Neural cell (in vitro differentiated cells): ENCODE measurements at regions not wholly inside any gene's neighbourhood (a gene's known extent, or its start where the extent isn't known, plus 50 kb on each side); places are given as distances from the start of the nearest gene placed in this dataset.
A peak's percentile ranks its signal among the peaks of the same experiment; 100 is the strongest.

Source experiments
- EP300 ChIP-seq: fragments of 450-650 bp; conservative IDR thresholded peaks from 2 replicates; pipeline ENCODE4 v1.6.1; 2014; ENCODE audit warnings: antibody characterized with exemption, mild to moderate bottlenecking, moderate library complexity; ENCODE audit not compliant: poor library complexity, severe bottlenecking
- EZH2 ChIP-seq: fragments of 200-600, 300-800 bp; shearing (Covaris generic), sonication (generic); IDR thresholded peaks from 2 replicates; pipeline ENCODE4 v1.6.1; 2014; ENCODE audit warnings: antibody characterized with exemption, low read length, borderline replicate concordance, mild to moderate bottlenecking; ENCODE audit not compliant: insufficient read depth, poor library complexity, severe bottlenecking
- MXI1 ChIP-seq: fragments of 450-650 bp; conservative IDR thresholded peaks from 2 replicates; pipeline ENCODE4 v1.6.1; 2014; ENCODE audit warnings: antibody characterized with exemption, mild to moderate bottlenecking; ENCODE audit not compliant: poor library complexity, severe bottlenecking
- TF ChIP-seq, protein P1 (sequence below): IDR thresholded peaks from 2 replicates; pipeline ENCODE4 v1.6.1; 2012; ENCODE audit warnings: borderline replicate concordance
- TF ChIP-seq, protein P2 (sequence below): fragments of 450-650 bp; IDR thresholded peaks from 2 replicates; pipeline ENCODE4 v1.5.1; 2014; ENCODE audit warnings: antibody characterized with exemption, mild to moderate bottlenecking, moderate library complexity; ENCODE audit not compliant: poor library complexity, severe bottlenecking

DNA sequence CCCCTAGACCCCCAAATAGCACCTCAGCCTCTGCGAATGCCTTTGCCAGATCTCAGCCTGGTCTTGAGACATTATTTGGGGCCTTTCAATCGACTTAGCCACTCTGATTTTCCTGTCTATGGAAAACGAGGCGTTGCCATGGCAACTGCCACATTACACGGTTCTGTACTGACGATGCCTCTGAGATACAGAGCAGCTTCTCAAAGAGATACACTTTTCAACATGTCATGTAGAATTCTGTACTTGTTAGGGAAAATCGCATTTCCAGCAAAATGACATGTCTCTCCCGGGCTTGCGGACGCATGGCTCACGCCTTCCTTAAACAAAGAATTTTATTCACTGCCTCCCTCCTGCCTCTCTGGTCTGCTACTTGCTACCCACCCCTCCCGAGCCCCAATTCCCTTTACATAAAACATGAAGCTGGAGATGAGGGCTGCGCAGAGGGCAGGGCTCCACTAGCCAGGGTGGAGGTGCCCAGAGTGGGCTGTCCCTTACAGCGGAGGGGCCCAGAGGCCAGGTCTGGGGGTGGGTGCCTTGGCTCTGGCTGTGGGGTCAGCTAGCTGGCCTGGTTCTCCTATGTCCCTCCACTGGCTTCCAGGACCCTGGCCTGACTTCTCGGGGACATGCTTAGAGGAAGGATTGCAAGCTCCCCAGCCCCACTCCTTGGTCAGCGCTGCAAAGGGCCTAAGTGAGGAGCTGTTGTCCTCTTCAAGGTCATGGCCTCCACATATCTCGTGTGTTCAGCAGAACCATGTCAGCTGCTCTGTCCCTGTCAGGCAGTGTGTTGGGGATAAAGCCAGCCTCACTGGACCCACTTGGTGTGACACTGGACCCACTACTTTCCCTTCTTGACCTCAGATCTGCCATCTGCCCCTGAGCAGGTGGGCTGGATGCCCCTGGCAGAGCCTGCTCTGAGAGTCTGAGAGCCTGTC, 342.5 kb downstream of the RPS24 start:
- TF ChIP-seq, protein P1, sequence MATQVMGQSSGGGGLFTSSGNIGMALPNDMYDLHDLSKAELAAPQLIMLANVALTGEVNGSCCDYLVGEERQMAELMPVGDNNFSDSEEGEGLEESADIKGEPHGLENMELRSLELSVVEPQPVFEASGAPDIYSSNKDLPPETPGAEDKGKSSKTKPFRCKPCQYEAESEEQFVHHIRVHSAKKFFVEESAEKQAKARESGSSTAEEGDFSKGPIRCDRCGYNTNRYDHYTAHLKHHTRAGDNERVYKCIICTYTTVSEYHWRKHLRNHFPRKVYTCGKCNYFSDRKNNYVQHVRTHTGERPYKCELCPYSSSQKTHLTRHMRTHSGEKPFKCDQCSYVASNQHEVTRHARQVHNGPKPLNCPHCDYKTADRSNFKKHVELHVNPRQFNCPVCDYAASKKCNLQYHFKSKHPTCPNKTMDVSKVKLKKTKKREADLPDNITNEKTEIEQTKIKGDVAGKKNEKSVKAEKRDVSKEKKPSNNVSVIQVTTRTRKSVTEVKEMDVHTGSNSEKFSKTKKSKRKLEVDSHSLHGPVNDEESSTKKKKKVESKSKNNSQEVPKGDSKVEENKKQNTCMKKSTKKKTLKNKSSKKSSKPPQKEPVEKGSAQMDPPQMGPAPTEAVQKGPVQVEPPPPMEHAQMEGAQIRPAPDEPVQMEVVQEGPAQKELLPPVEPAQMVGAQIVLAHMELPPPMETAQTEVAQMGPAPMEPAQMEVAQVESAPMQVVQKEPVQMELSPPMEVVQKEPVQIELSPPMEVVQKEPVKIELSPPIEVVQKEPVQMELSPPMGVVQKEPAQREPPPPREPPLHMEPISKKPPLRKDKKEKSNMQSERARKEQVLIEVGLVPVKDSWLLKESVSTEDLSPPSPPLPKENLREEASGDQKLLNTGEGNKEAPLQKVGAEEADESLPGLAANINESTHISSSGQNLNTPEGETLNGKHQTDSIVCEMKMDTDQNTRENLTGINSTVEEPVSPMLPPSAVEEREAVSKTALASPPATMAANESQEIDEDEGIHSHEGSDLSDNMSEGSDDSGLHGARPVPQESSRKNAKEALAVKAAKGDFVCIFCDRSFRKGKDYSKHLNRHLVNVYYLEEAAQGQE, result peak; percentile 99
- TF ChIP-seq, protein P2, sequence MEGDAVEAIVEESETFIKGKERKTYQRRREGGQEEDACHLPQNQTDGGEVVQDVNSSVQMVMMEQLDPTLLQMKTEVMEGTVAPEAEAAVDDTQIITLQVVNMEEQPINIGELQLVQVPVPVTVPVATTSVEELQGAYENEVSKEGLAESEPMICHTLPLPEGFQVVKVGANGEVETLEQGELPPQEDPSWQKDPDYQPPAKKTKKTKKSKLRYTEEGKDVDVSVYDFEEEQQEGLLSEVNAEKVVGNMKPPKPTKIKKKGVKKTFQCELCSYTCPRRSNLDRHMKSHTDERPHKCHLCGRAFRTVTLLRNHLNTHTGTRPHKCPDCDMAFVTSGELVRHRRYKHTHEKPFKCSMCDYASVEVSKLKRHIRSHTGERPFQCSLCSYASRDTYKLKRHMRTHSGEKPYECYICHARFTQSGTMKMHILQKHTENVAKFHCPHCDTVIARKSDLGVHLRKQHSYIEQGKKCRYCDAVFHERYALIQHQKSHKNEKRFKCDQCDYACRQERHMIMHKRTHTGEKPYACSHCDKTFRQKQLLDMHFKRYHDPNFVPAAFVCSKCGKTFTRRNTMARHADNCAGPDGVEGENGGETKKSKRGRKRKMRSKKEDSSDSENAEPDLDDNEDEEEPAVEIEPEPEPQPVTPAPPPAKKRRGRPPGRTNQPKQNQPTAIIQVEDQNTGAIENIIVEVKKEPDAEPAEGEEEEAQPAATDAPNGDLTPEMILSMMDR, result no peak
- peak; percentile 33 for TF ChIP-seq MXI1
- TF ChIP-seq EP300, result peak; percentile 93
- no peak for TF ChIP-seq EZH2
